RWPE1 (cell line): ENCODE measurements at regions not wholly inside any gene's neighbourhood (a gene's known extent, or its start where the extent isn't known, plus 50 kb on each side); places are given as distances from the start of the nearest gene placed in this dataset.
"Not testable (repeated sequence)": the region's sequence is repeated elsewhere in the genome, so short reads cannot be mapped to it uniquely, and the experiment has no call there.

Experiments
- CTCF ChIA-PET: fragments of 350-600 bp; sonication (Branson Sonifier 250); formaldehyde crosslinking; extraction: SDS; loops from one replicate; lab custom pipeline; 2021; lab: Yijun Ruan, JAX
- POLR2A ChIA-PET: fragments of 400-600 bp; formaldehyde crosslinking; extraction: SDS; loops from one replicate; lab custom pipeline; 2020; ENCODE audit warnings: antibody characterized with exemption; ENCODE audit not compliant: low non-redundant PET; lab: Yijun Ruan, JAX
- DNase-seq: peaks from one replicate; pipeline ENCODE4 v3.0.0; 2012; ENCODE audit warnings: low spot score
- H3K27ac ChIP-seq: fragments of 450-650 bp; 2 replicates; pipeline ENCODE4 v1.5.1; 2017
- TF ChIP-seq, protein P1 (sequence below): fragments of 450-650 bp; conservative IDR thresholded peaks from 2 replicates; pipeline ENCODE4 v1.5.1; 2017; ENCODE audit warnings: low read depth, mild to moderate bottlenecking

DNA sequence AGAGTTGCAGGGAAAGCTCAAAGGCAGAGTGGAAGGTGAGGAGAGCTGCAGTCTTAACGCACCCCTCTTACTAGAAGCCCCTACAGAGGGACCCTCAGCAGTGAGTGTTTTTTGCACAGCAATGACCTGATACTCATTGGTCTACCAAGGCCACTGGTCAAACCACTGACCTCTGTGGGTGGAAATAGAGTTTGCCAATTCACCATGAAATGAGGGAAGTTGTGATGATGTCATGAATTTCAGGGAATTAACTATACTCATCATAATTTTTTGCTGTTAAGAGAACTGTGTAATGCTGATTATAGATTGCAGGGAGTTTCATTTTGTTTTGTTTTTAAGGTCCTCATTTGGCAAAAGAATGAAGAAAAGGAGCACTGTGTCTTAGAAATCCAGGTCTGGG lies 101.7 kb upstream of the SMAD3 start:
- TF ChIP-seq, protein P1, sequence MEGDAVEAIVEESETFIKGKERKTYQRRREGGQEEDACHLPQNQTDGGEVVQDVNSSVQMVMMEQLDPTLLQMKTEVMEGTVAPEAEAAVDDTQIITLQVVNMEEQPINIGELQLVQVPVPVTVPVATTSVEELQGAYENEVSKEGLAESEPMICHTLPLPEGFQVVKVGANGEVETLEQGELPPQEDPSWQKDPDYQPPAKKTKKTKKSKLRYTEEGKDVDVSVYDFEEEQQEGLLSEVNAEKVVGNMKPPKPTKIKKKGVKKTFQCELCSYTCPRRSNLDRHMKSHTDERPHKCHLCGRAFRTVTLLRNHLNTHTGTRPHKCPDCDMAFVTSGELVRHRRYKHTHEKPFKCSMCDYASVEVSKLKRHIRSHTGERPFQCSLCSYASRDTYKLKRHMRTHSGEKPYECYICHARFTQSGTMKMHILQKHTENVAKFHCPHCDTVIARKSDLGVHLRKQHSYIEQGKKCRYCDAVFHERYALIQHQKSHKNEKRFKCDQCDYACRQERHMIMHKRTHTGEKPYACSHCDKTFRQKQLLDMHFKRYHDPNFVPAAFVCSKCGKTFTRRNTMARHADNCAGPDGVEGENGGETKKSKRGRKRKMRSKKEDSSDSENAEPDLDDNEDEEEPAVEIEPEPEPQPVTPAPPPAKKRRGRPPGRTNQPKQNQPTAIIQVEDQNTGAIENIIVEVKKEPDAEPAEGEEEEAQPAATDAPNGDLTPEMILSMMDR, result no peak
- no peak overlapping the region for H3K27ac ChIP-seq
- ChIA-PET CTCF (no interaction called here), POLR2A (no interaction called here)
- DNase-seq, result no peak

DNA sequence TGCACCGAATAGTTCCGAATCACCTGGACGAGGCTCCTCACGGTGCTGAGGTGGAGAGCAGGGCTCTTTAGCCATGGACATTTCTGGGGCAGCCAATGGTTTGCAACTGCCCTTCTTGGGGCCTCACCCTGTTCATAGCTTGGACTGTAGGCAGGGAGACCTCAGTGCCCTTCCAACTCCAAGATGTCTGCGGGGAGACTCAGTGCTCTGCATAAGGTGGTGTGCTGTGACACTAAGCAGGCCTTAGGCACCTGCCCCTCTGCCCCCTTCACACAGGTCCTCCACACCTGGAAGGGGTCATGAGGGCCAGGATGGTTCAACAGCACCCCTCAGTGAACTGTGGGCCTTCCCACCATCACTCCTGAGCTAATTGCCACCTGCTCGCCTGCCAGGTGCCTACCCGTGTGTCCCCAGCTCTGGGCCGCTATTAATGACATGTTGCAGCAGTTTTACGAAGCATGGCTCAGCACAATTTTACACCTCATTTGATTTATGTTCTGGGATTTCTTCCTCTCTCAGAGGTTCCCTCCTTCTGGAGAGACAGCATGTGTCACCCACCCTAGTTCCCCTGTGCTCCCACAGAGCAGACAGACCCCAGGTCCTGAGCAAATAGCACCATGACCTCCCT lies 101.2 kb upstream of the SMAD3 start:
- CTCF ChIA-PET, result no interaction called here
- TF ChIP-seq, protein P1, result no peak
- no peak overlapping the region for H3K27ac ChIP-seq
- POLR2A ChIA-PET, result no interaction called here
- DNase-seq, result no peak

DNA sequence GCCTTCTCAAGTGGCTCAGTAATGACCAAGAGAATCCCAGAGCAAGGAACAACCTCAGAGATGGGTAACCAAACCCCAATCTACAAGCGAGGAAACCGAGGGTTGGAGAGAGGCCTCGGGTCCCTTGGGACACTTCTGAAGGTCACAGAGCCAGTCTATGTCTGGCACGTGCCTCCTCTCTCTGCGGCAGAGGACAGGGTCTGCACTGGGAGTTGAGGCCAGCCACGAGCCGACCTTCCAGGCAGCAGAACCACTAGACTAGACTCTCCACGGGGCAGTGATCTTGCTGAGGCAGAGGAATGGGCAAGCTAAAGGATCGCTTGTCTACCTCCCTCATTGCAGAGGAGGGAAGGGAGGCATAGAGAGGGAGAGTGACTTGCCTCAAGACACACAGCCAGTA lies 100.6 kb upstream of the SMAD3 start:
- DNase-seq, result no peak
- no peak overlapping the region for H3K27ac ChIP-seq
- TF ChIP-seq, protein P1, result no peak
- ChIA-PET CTCF (interaction anchor here (0.9 to 1.2 kb wide), 3 partner anchors 12 to 18 kb away, joined by 3 read pairs; no protein-coding TSS in a partner anchor), POLR2A (no interaction called here)

DNA sequence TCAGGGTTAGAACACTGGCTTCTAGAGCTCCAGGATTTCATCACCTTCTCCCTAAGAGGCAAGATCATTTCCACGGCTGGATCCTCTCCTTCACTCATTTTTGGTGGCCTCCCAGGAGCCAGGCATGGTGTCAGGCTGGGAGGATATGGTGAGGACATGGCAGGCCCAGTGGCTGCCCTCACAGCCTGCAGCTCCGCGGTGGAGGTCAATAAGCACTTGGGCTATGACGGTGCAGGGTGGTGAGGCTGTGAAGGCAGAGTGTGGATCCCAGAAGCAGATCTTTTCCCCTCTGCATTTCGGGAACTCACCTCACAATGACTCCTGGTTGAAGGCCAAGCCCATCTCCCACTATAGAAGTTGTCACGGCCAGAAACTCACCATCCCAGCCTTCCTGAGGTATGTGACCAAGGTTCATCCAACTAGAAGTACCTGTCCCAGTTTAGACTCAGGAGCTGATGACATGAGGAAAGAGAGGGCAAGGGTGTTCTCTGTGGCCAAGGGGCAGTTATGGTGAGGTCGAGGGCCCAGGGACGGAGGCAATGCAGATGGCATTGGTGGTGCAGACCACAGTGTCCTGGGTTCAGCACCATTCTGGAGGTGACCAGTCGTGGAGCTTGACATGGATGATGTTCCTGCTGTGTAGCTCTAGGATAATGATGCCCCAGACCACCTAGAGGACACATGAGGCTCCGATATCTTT lies 100.1 kb upstream of the SMAD3 start:
- H3K27ac ChIP-seq, result no peak overlapping the region
- CTCF ChIA-PET, result interaction anchor here (0.6 to 1.3 kb wide), 5 partner anchors 11 to 341 kb away, joined by 3 read pairs; no protein-coding TSS in a partner anchor

DNA sequence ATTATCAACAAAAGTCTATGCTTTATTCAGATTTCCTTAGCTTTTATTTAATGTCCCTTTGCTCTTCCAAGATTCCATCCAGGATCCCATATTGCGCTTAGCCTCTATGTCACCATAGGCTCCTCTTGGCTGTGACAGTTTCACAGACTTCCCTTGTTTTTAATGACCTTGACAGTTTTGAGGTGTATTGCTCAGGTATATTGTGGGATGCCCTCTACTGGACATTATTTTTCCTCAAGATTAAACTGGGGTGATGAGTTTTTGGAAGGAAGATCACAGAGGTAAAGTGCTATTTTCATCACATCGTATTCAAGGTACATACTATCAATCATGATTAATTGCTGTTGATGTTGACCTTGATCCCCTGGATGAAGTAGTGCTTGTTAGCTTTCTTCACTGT lies 99.1 kb upstream of the SMAD3 start:
- no peak overlapping the region for H3K27ac ChIP-seq
- DNase-seq, result no peak
- ChIA-PET CTCF (interaction anchor here (1.2 to 1.3 kb wide), 2 partner anchors 10 to 114 kb away, joined by 3 read pairs; no protein-coding TSS in a partner anchor), POLR2A (no interaction called here)
- TF ChIP-seq, protein P1, result no peak

More for the DNA sequence above, 100.1 kb upstream of the SMAD3 start:
- TF ChIP-seq, protein P1, result no peak
- DNase-seq, result no peak
- POLR2A ChIA-PET, result no interaction called here

DNA sequence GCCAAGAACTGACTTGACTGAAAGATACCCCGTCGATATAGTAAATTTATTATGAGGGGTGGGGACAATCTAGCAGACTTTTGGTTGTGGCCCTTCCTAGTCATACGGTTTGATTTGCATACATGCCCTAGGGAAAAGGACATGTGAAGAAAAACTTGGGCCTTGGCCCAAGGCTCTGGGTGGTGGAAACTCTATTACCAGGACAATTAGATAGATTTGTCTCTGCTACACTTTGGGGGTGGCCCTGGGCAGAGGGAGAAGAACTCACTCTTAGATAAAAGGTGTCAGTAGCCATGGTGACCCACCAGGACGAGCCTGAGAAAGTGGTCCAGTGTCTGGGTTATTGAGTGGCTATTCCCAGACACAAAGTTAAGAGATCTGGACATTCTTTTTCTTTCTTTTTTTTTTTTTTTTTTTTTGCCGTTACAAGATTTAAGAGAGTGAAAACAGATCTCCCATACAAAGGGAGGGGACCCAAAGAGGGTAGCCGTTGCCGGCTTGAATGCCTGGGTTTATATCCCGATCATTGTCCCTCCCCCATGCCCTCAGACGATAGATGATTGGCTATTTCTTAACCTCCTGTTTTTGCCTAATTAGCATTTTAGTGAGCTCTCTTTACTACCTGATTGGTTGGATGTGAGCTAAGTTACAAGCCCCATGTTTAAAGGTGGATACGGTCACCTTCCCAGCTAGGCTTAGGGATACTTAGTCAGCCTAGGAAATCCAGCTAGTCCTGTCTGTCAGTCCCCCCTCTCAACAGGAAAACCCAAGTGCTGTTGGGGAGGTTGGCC lies 96.4 kb upstream of the SMAD3 start:
- TF ChIP-seq, protein P1, result no peak
- ChIA-PET POLR2A (no interaction called here), CTCF (interaction anchor here (0.6 kb wide), 1 partner anchor 27 kb away, joined by 3 read pairs; no protein-coding TSS in a partner anchor)
- no peak for DNase-seq
- no peak overlapping the region for H3K27ac ChIP-seq

DNA sequence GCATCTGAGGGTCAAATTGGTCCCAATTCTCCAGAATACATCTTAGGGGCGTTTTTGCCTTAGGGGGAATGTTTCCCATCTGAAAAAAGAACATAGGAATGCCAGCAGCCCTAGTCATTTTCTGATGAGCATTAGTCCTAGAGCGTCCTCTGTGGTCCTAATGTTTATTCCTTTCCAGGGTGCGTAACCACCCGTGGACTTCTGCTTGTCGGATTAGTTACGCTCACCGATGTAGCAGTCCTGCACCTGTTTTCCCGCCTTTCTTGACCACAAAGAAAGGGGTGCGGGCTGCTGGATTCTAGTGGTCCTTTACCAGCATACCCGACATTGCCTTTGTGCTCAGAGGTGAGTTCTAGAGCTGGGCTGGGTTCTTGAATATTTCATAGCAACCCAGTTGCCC lies 91.3 kb upstream of the SMAD3 start:
- POLR2A ChIA-PET, H3K27ac ChIP-seq, CTCF ChIA-PET, DNase-seq: not testable (repeated sequence)

DNA sequence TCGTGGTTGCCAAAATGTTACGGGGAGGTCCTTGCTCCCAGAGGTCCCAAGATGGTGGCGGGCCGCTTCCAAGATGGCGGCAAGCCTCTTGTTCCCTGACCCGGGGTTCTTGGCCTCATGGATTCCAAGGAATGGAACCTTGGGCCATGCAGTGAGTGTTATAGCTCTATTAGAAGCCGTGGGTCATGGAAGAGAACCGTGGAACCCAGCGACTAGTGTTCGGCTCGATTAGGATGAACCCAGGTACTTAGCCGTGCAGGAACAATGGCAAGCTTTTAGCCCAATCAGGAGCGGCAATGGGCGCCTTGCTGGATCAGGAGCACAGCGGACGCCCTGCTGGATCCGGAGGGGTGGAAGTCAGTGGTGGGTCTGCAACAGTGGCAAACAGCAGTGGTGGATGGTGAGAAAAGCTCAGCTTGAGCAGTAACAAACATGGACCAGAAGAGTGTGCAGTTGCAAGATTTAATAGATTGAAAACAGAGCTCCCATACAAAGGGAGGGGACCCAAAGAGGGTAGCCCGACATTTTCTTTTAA lies 89.2 kb upstream of the SMAD3 start:
- CTCF ChIA-PET, result interaction anchor here (0.7 kb wide), 1 partner anchor 11 kb away, joined by 3 read pairs; no protein-coding TSS in a partner anchor
- POLR2A ChIA-PET, H3K27ac ChIP-seq: not testable (repeated sequence)

DNA sequence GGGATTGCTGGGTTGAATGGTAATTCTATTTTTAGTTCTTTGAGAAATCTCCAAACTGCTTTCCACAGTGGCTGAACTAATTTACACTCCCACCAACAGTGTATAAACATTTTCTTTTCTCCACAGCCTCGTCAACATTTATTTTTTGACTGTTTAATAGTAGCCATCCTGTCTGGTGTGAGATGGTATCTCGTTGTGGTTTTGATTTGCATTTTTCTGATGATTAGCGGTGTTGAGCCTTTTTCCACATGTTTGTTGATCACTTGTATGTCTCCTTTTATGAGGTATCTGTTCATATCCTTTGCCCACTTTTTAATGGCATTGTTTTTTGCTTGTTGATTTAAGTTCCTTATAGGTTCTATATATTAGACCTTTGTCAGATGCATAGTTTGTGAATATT lies 85.1 kb upstream of the SMAD3 start:
- DNase-seq, CTCF ChIA-PET, H3K27ac ChIP-seq: not testable (repeated sequence)
- POLR2A ChIA-PET, result interaction anchor here (0.6 kb wide), 1 partner anchor 72 kb away, joined by 3 read pairs; no protein-coding TSS in a partner anchor

More for the DNA sequence above, 89.2 kb upstream of the SMAD3 start:
- not testable (repeated sequence) for DNase-seq
